ENCODE measurements at regions not wholly inside any gene's neighbourhood (a gene's known extent, or its start where the extent isn't known, plus 50 kb on each side); places are given as distances from the start of the nearest gene placed in this dataset.

DNA sequence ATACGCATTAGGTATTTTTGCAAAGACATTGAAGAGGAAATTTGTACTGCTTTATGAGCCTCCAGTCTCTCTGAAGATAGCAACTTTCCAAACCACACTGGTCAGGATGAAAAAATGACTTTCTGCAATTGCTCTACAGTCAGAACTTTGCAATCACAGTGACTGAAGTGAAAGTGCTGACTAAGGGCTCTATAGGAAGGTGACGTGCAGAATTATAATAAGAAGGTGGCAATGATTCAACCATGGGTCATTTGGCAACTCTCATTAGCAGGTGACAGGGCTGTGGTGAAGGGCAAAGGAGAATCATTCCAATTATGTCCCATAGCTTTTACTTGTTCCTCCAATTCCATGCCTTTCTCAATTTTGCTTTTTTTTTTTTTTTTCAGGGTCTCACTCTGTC lies 311.0 kb downstream of the ANKRD30A start:
- TF ChIP-seq, protein P1, sequence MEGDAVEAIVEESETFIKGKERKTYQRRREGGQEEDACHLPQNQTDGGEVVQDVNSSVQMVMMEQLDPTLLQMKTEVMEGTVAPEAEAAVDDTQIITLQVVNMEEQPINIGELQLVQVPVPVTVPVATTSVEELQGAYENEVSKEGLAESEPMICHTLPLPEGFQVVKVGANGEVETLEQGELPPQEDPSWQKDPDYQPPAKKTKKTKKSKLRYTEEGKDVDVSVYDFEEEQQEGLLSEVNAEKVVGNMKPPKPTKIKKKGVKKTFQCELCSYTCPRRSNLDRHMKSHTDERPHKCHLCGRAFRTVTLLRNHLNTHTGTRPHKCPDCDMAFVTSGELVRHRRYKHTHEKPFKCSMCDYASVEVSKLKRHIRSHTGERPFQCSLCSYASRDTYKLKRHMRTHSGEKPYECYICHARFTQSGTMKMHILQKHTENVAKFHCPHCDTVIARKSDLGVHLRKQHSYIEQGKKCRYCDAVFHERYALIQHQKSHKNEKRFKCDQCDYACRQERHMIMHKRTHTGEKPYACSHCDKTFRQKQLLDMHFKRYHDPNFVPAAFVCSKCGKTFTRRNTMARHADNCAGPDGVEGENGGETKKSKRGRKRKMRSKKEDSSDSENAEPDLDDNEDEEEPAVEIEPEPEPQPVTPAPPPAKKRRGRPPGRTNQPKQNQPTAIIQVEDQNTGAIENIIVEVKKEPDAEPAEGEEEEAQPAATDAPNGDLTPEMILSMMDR (IDR thresholded peaks at IDR 0.05; ENCODE audit: insufficient read depth, missing control alignments): no peak
- DNase-seq (ENCODE audit: insufficient read length, low spot score) (no peak), FAIRE-seq (no peak)

DNA sequence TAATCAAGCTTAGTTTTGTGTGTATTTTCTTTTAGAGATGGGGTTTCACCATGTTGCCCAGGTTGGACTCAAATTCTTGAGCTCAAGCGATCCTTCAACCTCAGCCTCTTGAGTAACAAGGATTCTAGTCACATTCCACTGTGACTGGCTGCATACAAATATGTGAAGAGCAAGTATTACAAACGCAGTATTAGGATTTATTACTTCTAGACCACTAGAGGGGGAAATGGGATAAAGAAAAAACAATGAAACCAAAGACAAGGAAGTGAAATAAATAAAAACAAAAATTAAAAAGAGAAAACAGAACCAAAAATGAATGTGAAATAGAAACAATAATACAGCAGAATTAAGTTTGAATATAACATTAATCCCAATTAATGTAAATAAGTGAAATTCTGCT lies 308.7 kb downstream of the ANKRD30A start:
- FAIRE-seq: no peak
- TF ChIP-seq, protein P1 (IDR thresholded peaks at IDR 0.05; ENCODE audit: insufficient read depth, missing control alignments): no peak
- DNase-seq (ENCODE audit: insufficient read length, low spot score): no peak

Data from D721Med (cell line).